ENCODE measurements at regions not wholly inside any gene's neighbourhood (a gene's known extent, or its start where the extent isn't known, plus 50 kb on each side); places are given as distances from the start of the nearest gene placed in this dataset.

GRCh38 chr14:31957565-31957964, 119.5 kb upstream of the ARHGAP5 start:
- TF ChIP-seq CTCF (IDR thresholded peaks at IDR 0.05) (no peak), POLR2A (IDR thresholded peaks at IDR 0.05) (no peak)
